ENCODE measurements at regions not wholly inside any gene's neighbourhood (a gene's known extent, or its start where the extent isn't known, plus 50 kb on each side); places are given as distances from the start of the nearest gene placed in this dataset.

DNA sequence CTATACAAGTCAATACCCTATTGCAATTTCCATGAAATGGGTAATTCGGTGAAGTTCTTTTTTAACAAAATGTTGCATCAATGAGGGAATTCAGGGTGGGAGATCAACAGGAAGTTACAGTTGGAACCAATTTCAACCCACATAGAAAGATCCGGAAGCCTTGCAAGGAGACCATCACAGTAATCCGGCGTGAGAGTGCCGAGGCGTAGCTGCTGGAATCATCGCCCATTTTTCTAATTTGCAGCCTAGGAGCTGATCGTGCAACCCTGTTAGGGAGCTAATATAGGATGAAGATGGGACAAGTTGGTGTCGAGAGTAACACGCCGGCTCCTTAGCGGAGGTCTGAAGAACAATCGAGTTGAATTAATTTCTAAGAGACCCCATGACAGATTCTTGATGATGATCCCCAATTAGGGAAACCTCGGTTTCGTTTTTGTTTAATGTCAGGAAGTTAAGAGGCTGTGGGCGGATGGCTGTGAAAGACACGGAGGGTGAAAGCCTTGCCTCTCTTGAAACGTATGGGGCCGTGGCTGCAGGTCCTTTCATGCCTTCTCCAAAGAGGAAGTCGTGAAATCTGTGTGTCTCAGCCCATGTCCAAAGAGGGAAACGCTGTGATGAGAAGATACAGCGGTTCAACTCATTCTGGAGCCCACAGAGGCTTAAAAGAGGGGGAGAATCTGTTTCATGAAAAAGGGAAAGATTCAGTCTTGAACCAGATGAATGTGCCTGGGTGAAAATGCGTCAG, 51.2 kb upstream of the CARD11 start:
- H4K20me1 ChIP-seq (ENCODE audit: insufficient read depth, low read length): no peaks in the 10 kb centered on the region
- no peak overlapping the region for H2AFZ ChIP-seq (ENCODE audit: low read depth, low read length)
- TF ChIP-seq, protein P1, sequence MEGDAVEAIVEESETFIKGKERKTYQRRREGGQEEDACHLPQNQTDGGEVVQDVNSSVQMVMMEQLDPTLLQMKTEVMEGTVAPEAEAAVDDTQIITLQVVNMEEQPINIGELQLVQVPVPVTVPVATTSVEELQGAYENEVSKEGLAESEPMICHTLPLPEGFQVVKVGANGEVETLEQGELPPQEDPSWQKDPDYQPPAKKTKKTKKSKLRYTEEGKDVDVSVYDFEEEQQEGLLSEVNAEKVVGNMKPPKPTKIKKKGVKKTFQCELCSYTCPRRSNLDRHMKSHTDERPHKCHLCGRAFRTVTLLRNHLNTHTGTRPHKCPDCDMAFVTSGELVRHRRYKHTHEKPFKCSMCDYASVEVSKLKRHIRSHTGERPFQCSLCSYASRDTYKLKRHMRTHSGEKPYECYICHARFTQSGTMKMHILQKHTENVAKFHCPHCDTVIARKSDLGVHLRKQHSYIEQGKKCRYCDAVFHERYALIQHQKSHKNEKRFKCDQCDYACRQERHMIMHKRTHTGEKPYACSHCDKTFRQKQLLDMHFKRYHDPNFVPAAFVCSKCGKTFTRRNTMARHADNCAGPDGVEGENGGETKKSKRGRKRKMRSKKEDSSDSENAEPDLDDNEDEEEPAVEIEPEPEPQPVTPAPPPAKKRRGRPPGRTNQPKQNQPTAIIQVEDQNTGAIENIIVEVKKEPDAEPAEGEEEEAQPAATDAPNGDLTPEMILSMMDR (IDR thresholded peaks at IDR 0.05; ENCODE audit: low read depth, low read length): no peak
- no peak for TF ChIP-seq EZH2phosphoT487 (IDR thresholded peaks at IDR 0.05; ENCODE audit: low read depth)
- H3K27ac ChIP-seq (ENCODE audit: low read length): no peak overlapping the region
- no peaks in the 10 kb centered on the region for H3K79me2 ChIP-seq (ENCODE audit: low read length)
- H3K4me2 ChIP-seq (ENCODE audit: low read length): peak overlapping the region; percentile 24; the same call in 1 of the 2 replicates
- H3K9ac ChIP-seq (ENCODE audit: low read length): no peak overlapping the region
- no peak overlapping the region for H3K4me3 ChIP-seq (ENCODE audit: low read length)
- H3K27me3 ChIP-seq (ENCODE audit: low read depth, low read length): no peaks in the 10 kb centered on the region
- H3K4me1 ChIP-seq (ENCODE audit: low read length): peaks cover 6% of the 10 kb centered on the region
- H3K9me3 ChIP-seq (ENCODE audit: insufficient read depth, low read length): no peaks in the 10 kb centered on the region
- no peaks in the 10 kb centered on the region for H3K36me3 ChIP-seq (replicated peaks; ENCODE audit: low read depth, low read length)

DNA sequence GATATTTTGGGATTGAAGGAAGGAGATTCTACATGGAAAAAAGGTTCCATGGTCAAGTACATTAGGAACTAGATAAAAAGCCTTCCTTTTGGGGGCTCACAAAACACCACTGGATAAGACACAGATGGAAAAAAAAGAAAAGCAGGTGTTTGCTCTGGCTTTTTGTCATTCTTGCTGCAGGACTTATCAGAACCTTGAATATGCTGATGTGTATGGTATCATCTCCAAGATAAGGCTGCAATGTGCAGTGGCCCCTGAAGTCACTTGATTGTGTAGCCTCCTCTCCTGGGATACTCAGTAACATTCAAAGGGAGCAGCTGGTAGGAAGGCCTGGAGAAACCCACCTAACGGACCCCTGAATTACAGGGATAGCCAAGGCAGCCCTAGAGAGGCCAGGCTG, 54.1 kb upstream of the CARD11 start:
- no peak overlapping the region for H3K4me2 ChIP-seq (ENCODE audit: low read length)
- H3K27me3 ChIP-seq (ENCODE audit: low read depth, low read length): no peaks in the 10 kb centered on the region
- H3K4me3 ChIP-seq (ENCODE audit: low read length): no peak overlapping the region
- H3K27ac ChIP-seq (ENCODE audit: low read length): no peak overlapping the region
- H3K9me3 ChIP-seq (ENCODE audit: insufficient read depth, low read length): no peaks in the 10 kb centered on the region
- no peaks in the 10 kb centered on the region for H4K20me1 ChIP-seq (ENCODE audit: insufficient read depth, low read length)
- H3K9ac ChIP-seq (ENCODE audit: low read length): no peak overlapping the region
- no peak overlapping the region for H2AFZ ChIP-seq (ENCODE audit: low read depth, low read length)
- H3K36me3 ChIP-seq (replicated peaks; ENCODE audit: low read depth, low read length): no peaks in the 10 kb centered on the region
- no peaks in the 10 kb centered on the region for H3K79me2 ChIP-seq (ENCODE audit: low read length)
- TF ChIP-seq, protein P1 (IDR thresholded peaks at IDR 0.05; ENCODE audit: low read depth, low read length): no peak
- TF ChIP-seq EZH2phosphoT487 (IDR thresholded peaks at IDR 0.05; ENCODE audit: low read depth): no peak
- H3K4me1 ChIP-seq (ENCODE audit: low read length): no peaks in the 10 kb centered on the region

DNA sequence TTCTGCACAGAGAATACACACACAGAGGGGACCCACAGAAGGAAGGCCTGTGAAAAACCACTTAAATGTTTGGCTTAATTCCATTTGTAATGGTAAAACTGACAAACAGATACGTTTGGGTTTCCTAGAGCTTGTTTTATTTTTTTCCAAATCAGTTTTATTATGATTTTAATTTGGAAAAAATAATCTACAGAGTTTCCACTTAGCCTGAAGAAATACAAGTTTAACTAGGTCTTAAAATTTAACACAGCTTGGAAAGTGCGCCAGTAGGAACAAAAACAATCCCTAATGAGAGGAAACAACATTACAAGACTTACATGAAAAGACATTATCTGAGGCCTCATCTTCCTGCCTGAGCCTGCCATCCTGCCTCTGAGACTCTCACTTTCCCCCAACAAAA, 58.5 kb upstream of the CARD11 start:
- no peak overlapping the region for H3K4me2 ChIP-seq (ENCODE audit: low read length)
- H4K20me1 ChIP-seq (ENCODE audit: insufficient read depth, low read length): no peaks in the 10 kb centered on the region
- no peak overlapping the region for H2AFZ ChIP-seq (ENCODE audit: low read depth, low read length)
- no peaks in the 10 kb centered on the region for H3K9me3 ChIP-seq (ENCODE audit: insufficient read depth, low read length)
- no peaks in the 10 kb centered on the region for H3K4me1 ChIP-seq (ENCODE audit: low read length)
- no peak overlapping the region for H3K4me3 ChIP-seq (ENCODE audit: low read length)
- H3K36me3 ChIP-seq (replicated peaks; ENCODE audit: low read depth, low read length): no peaks in the 10 kb centered on the region
- H3K27ac ChIP-seq (ENCODE audit: low read length): no peak overlapping the region
- TF ChIP-seq EZH2phosphoT487 (IDR thresholded peaks at IDR 0.05; ENCODE audit: low read depth): no peak
- TF ChIP-seq, protein P1 (IDR thresholded peaks at IDR 0.05; ENCODE audit: low read depth, low read length): no peak
- H3K9ac ChIP-seq (ENCODE audit: low read length): no peak overlapping the region
- H3K27me3 ChIP-seq (ENCODE audit: low read depth, low read length): no peaks in the 10 kb centered on the region
- no peaks in the 10 kb centered on the region for H3K79me2 ChIP-seq (ENCODE audit: low read length)

DNA sequence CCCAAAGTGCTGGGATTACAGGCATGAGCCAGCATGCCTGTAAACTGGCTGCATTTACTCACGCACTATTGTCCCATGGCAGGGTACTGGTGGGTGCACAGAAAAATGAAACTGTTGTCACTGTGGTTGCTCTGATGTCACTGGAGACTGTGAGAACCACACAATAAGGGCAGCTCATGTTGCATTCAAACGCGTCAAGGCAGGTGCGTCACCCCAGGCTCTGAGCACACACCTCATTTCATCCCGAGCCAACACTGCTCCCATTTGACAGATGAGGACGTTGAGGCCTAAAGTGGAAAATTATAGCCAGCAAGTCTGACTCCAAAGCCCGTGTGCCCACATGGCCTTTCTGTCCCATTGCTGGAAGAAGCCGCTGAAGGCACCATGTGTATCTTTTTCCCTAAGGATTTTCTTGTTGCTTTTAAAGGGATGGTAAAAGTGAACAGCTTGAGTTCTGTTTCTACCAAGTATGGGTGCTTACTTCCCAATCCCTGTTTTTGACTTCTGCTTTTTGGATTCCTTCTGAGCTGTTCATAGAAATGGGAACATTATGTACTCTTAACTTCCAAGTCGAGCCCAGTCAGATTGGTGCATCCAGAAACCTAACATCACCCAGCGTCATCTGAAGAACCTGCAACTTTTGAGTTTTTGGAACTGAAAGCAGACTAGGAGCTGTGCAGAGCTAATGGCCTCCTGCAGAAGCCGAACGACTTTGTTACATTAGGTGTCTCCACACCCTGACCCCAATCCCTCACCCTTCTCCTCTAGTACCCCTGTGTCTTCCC, 60.1 kb upstream of the CARD11 start:
- H3K9me3 ChIP-seq (ENCODE audit: insufficient read depth, low read length): no peaks in the 10 kb centered on the region
- H3K4me2 ChIP-seq (ENCODE audit: low read length): no peak overlapping the region
- H2AFZ ChIP-seq (ENCODE audit: low read depth, low read length): no peak overlapping the region
- H3K27ac ChIP-seq (ENCODE audit: low read length): no peak overlapping the region
- no peaks in the 10 kb centered on the region for H3K4me1 ChIP-seq (ENCODE audit: low read length)
- H4K20me1 ChIP-seq (ENCODE audit: insufficient read depth, low read length): no peaks in the 10 kb centered on the region
- H3K27me3 ChIP-seq (ENCODE audit: low read depth, low read length): no peaks in the 10 kb centered on the region
- H3K79me2 ChIP-seq (ENCODE audit: low read length): no peaks in the 10 kb centered on the region
- no peaks in the 10 kb centered on the region for H3K36me3 ChIP-seq (replicated peaks; ENCODE audit: low read depth, low read length)
- no peak overlapping the region for H3K4me3 ChIP-seq (ENCODE audit: low read length)
- no peak for TF ChIP-seq EZH2phosphoT487 (IDR thresholded peaks at IDR 0.05; ENCODE audit: low read depth)
- TF ChIP-seq, protein P1 (IDR thresholded peaks at IDR 0.05; ENCODE audit: low read depth, low read length): no peak
- no peak overlapping the region for H3K9ac ChIP-seq (ENCODE audit: low read length)
